ENCODE measurements at regions not wholly inside any gene's neighbourhood (a gene's known extent, or its start where the extent isn't known, plus 50 kb on each side); places are given as distances from the start of the nearest gene placed in this dataset.

GRCh38 chr6:169908403-169908933 lies 157.0 kb downstream of the ERMARD start:
- TF ChIP-seq EZH2 (IDR thresholded peaks at IDR 0.05; ENCODE audit: borderline replicate concordance) (no peak), CTCF (IDR thresholded peaks at IDR 0.05; ENCODE audit: poor library complexity) (no peak), EZH2phosphoT487 (IDR thresholded peaks at IDR 0.05; ENCODE audit: low read depth, severe bottlenecking, unreplicated experiment) (no peak)
